GM12865 (cell line): ENCODE measurements at regions not wholly inside any gene's neighbourhood (a gene's known extent, or its start where the extent isn't known, plus 50 kb on each side); places are given as distances from the start of the nearest gene placed in this dataset.

Experiments used
- DNase-seq: peaks from one replicate; pipeline ENCODE4 v3.0.0; 2010; ENCODE audit warnings: low read depth
- H3K4me3 ChIP-seq: 2 replicates; pipeline ENCODE4 v1.5.1; 2011; ENCODE audit warnings: mild to moderate bottlenecking, low read depth, low read length, control low read depth
- TF ChIP-seq, protein P1 (sequence below): IDR thresholded peaks from 2 replicates; pipeline ENCODE4 v1.5.1; 2011; ENCODE audit warnings: low read length, control low read depth, low read depth, inconsistent platforms; ENCODE audit not compliant: insufficient read depth; ENCODE audit errors: missing control alignments

DNA sequence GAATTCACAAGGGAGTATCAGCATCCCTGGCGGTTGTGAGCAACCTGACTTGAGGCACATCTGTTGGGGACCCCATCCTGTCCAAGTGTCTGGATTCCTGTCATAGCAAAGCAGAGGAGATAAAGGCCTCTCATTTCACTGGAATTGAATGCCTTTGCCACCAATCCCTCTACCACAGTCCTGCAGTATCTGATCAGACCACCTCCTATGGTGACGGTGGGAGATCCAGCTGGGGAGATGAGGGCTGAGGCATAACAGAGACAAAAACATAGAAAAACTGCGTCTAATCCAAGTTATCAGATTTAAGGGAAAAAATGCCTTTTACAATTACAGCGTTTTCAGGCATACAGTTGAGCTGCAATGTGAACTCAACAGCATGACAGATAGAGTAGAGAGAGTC lies 160.7 kb upstream of the TRPC7 start:
- no peak overlapping the region for H3K4me3 ChIP-seq
- TF ChIP-seq, protein P1, sequence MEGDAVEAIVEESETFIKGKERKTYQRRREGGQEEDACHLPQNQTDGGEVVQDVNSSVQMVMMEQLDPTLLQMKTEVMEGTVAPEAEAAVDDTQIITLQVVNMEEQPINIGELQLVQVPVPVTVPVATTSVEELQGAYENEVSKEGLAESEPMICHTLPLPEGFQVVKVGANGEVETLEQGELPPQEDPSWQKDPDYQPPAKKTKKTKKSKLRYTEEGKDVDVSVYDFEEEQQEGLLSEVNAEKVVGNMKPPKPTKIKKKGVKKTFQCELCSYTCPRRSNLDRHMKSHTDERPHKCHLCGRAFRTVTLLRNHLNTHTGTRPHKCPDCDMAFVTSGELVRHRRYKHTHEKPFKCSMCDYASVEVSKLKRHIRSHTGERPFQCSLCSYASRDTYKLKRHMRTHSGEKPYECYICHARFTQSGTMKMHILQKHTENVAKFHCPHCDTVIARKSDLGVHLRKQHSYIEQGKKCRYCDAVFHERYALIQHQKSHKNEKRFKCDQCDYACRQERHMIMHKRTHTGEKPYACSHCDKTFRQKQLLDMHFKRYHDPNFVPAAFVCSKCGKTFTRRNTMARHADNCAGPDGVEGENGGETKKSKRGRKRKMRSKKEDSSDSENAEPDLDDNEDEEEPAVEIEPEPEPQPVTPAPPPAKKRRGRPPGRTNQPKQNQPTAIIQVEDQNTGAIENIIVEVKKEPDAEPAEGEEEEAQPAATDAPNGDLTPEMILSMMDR: no peak
- no peak for DNase-seq

DNA sequence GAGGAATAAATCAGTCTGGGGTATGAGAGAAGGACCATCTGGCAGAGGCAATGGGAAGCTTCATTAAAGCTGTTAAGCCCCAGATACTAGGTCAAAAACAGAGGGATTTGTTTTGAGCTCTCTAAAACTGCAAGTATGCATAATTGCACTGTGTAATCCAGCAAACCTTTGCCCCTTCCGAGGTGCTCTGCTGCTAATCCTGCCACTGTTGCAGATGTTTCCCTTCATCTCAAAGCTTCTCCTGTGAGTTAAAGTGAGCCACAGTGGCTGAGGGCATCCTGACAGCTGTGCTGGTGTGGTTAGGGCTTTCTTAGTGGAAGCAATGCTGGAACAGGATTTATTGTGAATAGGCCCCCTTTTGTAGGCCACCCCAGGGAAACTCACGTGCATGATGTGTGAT lies 160.3 kb upstream of the TRPC7 start:
- no peak for DNase-seq
- TF ChIP-seq, protein P1: no peak
- no peak overlapping the region for H3K4me3 ChIP-seq

- no peak for DNase-seq
Observed at GRCh38 chr5:136522217-136522956, 157.0 kb upstream of the TRPC7 start.

GRCh38 chr5:136521696-136522095 lies 156.4 kb upstream of the TRPC7 start:
- no peak for DNase-seq
- no peak overlapping the region for H3K4me3 ChIP-seq
- TF ChIP-seq, protein P1: no peak

More at GRCh38 chr5:136522217-136522956, 157.0 kb upstream of the TRPC7 start:
- H3K4me3 ChIP-seq: no peak overlapping the region
- TF ChIP-seq, protein P1: no peak

DNA sequence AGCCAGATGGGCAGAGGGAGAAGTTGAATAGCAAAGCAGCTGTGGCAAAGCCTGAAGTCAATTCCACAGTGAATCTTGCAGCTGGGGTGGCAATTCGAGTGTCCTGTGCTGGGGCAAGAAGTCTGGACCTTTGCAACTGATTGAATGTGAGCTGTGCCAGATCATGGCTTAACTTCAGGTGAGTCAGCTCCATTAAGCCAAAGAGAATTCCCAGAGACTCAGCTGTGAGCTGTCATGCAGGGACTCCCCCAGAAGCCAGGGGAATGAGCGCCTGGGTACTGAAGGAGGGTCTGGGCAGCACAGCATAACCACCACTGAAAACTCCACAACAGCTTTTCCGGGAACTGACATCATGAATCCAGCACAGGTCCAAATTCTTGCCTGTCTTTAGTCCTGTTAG lies 153.5 kb upstream of the TRPC7 start:
- TF ChIP-seq, protein P1: no peak
- H3K4me3 ChIP-seq: no peak overlapping the region
- DNase-seq: no peak

GRCh38 chr5:136518174-136518573 lies 152.8 kb upstream of the TRPC7 start:
- DNase-seq: no peak
- TF ChIP-seq, protein P1: no peak
- no peak overlapping the region for H3K4me3 ChIP-seq

DNA sequence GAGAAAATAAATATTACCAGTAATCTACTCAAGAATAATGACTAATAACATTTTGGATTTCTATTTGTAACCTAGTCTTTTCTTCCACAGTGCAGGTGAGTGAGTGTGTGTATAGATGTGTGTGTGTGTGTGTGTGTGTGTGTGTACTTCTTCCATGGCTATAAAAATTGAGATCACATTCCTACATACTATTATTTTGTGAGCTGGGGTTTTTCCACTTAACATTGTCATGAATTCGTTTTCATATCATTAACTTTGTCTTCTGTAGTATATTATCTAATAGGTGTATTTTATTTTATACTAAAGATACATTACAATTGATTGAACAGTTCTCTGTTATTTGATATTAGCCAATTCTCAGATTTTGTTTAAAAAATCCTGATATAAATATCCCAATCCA lies 152.4 kb upstream of the TRPC7 start:
- DNase-seq: no peak
- no peak overlapping the region for H3K4me3 ChIP-seq
- TF ChIP-seq, protein P1: no peak
